NCI-H1092 (cell line): ENCODE measurements at regions not wholly inside any gene's neighbourhood (a gene's known extent, or its start where the extent isn't known, plus 50 kb on each side); places are given as distances from the start of the nearest gene placed in this dataset.

Experiments used
- DNase-seq: peaks from one replicate; lab custom pipeline; 2025; lab: John Stamatoyannopoulos, UW

GRCh38 chr6:131383421-131384411, 189.3 kb upstream of the ARG1 start:
- DNase-seq: no peak

DNA sequence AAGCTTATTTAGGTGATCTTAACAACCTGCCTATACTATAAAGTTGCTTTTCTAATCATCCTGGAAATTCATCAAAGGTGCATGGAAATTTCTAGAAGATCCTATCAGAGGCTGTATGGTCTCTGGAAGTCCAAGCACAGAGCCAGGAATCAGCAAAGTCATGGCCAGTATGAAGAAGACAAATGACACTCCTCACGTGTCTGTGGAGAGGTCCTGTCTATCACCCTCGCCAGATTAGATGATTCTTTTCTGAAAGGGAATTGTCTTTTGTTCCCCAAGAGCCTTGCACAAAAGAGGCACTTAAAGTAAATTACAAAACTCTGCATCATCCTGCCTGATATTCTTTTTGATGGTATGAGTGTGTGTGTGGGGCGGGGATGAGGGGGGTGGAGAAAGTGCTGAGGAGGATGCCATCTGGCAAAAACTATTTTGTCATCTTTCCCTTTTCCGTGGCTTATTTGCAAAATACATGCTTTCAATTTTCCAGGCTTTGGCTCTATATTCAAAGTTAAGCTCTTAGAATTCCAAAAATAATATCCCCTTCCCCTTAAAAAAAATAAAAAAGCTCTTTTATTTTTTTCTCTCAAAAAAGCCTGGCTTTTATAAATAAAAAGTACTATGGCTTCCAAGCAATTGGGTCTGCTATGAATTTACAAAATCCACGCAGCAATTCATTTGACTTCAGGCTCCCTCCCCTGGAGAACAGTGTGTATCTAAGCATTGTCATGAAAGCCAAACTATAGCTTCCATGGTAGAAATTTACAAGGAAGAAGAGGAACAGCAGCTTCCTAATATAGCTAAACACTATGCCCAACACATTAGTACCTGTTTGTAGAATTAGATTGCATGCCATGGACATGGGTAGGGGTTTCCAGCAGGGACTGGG, 185.2 kb upstream of the ARG1 start:
- no peak for DNase-seq

GRCh38 chr6:131390322-131390721, 182.7 kb upstream of the ARG1 start:
- DNase-seq: no peak

- DNase-seq: no peak
These were observed 181.9 kb upstream of the ARG1 start for GRCh38 chr6:131391116-131391515.

DNA sequence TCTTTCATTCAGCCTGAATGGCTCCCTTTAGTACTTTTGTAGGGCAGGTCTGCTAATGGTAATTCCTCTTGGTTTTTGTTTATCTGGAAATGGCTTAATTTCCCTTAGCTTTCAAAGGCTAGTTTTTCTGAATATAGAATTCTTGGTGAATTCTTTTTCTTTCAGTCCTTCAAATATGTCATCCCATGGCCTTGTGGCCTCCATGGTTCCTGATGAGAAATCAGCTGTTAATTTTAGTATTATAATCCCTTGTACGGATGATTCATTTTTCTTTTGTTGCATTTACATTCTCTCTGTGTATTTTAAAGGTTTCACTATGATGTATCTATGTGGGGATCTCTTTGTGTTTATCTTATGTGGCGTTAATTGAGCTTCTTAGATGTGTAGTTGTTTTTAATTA, 179.6 kb upstream of the ARG1 start:
- DNase-seq: no peak

DNA sequence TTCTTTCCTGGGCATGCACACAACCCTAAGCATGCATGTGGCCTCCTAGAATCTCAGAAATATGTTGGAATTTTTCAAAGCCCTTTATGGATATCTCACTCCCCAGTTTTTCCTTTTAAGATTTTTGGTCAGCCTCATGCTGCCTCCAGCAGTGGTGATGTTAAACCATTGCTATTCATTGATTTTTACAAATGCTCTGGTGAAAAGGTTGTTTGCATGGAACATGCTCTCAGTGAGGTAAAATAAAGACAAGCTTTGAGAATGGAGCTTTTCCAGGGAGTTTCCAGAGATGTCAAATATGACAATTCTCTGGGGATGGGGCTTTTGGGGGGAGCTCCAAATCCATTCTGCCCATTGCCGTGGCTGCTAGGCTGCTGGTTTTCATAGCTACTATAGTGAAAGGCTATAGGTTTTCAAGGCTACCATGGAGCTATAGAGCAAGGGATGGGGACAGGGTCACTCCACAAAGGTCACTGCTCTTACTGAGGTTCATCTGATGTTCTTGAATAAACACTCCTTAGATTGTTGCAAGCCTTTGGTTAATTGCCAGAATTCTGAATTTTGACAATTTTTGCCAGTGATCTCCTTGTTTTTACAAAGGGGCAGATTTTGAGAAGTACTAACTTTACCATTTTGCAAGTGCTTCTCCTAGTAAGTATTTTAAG, 178.1 kb upstream of the ARG1 start:
- no peak for DNase-seq

DNA sequence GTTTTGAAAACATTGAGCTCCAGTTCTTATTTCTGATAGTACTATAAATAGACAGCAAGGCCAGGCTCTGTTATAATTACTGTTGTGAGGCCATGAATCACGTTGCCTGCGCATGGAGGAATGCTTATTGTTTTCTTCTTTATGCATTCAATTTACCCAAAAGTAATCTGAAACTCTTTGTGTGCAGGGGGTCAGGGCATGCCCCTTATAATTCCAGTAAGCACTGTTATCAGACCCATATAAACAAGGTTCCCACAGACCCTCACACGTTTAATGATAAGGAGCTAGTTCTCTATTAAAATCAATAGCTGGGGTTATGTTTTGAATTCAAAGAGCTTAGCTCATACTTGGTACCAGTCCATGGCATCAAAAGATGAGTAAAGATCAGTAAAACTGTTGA, 174.8 kb upstream of the ARG1 start:
- DNase-seq: no peak

DNA sequence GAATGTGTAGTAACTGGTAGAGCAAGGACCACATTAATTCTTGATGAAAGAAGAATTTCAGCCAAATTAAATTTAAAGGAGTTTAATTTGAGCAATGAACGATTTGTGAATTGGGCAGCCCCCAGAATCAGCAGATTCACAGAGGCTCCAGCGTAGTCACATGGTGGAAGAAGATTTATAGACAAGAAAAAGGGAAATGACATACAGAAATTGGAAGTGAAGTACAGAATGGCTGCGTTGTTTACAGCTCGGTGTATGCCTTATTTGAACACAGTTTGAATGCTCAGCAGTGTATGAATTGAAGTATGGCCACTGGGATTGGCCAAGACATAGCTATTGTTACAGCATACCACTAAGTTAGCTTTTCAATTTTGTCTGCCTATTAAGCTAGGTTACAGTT, 173.6 kb upstream of the ARG1 start:
- no peak for DNase-seq

GRCh38 chr6:131400054-131400778, 172.8 kb upstream of the ARG1 start:
- DNase-seq: no peak

DNA sequence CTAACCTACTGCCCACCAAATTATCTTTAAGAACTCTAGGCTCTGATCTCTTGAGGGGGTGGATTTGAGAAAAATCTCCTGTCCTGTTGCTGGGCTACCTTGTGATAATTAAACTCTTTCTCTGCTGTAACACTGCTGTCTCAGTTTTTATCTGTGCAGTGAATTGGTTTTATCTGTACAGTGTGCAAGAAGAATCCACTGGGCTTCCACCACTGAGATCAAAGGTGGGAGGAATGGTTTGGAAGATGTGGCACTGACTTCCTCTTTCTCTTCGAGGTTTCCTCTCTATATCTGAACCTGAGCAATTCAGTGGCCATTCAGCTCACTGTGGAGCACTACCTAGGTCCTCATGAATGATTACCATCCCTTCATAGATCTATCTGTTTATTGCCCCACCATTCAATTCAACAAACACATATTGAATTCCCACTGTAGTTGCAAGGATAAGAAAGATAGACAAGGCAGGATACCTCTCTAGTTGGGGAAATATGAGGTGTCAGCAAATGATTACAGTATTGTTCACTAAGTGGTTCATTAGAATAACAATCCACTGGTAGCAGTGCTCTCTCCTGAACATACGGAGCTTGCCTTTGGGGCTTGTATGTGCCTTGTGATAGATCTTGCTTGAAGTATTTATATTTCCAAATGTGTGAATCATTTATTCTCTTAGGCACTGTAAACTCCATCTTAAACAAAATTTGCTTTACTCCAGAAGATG, 172.1 kb upstream of the ARG1 start:
- no peak for DNase-seq

GRCh38 chr6:131408811-131409210, 164.2 kb upstream of the ARG1 start:
- no peak for DNase-seq

- no peak for DNase-seq
These were observed 162.2 kb upstream of the ARG1 start for GRCh38 chr6:131410785-131411184.

DNA sequence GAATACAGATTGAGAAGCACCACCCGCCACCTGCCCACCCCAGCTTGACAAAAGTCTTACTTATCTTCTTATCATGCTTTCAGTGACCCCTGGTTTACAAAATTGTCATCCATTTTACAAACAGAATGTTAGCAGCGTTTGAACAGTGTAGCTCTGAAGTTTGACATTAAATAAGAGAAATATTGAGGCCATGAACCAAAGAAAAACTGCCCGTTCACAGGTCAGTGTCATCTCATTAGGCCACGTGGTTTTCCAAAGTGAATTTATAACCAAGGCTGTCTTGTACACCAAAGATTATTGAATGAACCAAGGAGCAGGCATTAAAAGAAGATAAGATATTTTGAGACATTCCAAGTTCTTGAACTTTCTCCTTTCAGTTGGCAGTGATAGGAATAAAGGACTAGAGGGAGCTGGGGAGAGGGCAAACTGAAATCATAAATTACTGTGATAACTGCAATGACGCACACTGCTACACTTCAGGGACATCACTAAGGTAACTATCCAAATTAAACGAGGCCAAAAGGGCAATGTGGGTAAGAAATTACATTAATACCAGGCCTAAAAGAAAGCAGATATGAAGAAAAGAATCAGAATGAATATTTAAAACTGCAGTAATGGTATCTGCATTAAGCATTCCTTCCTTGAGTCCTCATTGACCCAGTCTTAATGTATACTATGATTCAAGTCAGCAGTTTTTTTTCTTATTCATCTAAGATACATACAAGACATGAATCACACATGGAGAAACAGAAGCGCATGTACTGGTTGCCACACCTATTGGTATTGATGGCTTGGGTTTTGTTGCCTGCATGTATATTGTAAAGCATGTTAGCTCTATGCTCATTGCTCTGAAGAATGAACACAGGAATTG, 159.8 kb upstream of the ARG1 start:
- DNase-seq: no peak

DNA sequence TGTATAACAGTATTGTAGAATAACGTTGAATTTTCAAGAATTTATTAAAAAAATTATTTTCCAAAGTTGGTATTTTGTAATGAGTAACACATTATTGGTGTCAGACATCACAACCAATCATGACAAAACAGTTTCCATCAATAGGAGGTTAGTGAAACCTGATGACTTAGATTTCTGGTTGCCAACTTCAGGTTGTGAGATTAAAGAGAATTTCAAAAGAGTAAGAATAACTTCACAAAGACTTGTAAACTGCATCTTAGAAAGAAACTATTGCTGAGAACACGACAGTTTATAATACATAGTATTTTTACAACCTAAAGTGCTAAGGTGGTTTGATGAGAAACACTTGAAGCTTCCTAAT, 159.2 kb upstream of the ARG1 start:
- DNase-seq: no peak

DNA sequence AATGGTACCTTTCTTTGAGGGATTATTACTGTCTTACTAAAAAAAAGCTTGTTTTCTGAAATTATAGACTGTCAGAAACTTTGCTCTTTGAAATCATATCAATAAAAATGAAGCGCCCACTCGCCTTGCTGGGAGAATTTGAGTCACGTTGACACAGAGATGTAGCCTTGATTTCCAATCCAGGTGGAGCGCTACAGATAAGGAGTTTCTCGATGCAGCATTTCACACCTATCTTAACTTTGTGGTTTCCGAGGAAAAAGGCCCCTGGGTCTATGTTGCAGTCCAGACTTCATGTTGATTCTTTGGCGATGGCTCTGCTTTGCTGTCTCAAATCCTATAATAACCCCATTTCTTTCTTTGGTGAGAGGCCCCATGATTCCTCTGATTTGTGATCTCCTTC, 158.1 kb upstream of the ARG1 start:
- no peak for DNase-seq

- DNase-seq: no peak
These were observed 154.6 kb upstream of the ARG1 start for GRCh38 chr6:131418441-131418840.

DNA sequence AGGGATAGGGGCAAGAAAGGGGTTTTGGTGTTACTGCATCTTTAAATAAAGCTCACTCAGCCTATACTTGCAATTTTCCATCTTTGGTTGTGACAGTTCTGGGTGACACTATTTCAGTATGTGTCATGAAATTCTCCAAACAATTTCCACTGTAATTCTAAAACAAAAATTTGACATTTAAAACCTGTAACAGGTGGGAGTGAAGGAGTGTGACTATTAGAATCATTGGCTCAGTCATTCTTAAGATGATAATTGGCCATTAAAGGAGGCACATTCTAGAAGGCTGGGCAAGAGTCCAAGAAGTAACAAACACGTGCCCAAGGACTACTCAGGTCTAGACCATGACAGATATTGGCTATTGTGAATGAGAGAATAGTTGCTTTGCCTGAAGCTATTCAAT, 153.3 kb upstream of the ARG1 start:
- no peak for DNase-seq

GRCh38 chr6:131424016-131424415, 149.0 kb upstream of the ARG1 start:
- no peak for DNase-seq

- no peak for DNase-seq
These were observed 148.6 kb upstream of the ARG1 start for GRCh38 chr6:131424475-131424874.

DNA sequence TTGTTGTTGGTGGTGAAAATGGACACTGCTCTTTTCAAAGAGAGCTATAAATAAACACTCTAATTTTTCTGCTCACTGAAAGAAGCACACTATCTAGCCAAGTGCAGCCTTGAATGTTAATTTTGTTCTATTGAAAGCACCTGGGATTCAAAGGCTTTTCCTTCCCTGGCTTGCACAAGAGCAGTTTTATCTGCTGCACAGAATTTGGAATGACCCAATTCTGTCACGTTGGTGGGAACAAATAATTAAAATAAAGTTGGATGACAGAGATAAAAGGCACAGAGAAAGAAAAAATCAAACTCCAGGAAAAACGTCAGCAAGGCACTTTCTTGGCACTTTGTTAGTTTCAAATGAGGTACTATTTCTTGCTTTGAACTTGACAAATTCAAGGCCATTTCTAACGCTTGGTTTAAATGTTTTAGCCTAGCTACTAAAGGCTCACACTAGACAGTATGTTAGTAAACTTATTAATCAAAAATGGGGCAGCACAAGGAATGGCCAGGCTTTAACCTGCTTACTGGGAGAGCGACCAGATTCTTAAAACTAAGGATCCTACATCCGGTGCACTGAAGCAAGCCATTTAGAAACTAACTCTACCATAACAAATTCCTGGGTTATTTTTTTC, 145.5 kb upstream of the ARG1 start:
- DNase-seq: no peak
